ENCODE measurements at regions not wholly inside any gene's neighbourhood (a gene's known extent, or its start where the extent isn't known, plus 50 kb on each side); places are given as distances from the start of the nearest gene placed in this dataset.

DNA sequence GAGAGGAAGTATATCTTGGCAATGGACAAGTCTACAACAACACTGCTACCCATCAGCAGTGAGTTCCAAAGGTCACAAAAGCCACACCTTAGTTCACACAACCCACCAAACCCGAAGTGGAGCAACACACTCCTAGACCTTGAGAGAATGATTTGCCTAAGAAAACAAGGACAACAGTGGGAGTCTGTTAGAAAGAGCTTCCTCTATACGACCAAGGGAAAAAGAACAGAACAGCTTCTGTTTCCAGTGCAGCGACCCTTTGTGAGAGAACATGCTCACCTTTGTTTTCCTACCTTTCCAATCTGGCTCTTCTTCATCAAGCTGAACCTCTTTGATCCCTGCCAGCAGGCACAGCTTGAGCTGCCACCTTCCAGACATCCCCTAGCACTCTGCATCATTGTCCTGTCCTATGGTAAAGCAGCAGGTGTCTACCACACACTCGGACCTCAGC lies 56.7 kb upstream of the PALMD start (continued):
- no peak for TF ChIP-seq POLR2G (IDR thresholded peaks at IDR 0.05; ENCODE audit: low read depth, low read length)
- TF ChIP-seq KDM5B (CRISPR knock-in tag; IDR thresholded peaks at IDR 0.05; ENCODE audit: borderline replicate concordance): no peak
- peak; percentile 53 for TF ChIP-seq ELF1 (CRISPR knock-in tag; IDR thresholded peaks at IDR 0.05)
- TF ChIP-seq, protein P1, sequence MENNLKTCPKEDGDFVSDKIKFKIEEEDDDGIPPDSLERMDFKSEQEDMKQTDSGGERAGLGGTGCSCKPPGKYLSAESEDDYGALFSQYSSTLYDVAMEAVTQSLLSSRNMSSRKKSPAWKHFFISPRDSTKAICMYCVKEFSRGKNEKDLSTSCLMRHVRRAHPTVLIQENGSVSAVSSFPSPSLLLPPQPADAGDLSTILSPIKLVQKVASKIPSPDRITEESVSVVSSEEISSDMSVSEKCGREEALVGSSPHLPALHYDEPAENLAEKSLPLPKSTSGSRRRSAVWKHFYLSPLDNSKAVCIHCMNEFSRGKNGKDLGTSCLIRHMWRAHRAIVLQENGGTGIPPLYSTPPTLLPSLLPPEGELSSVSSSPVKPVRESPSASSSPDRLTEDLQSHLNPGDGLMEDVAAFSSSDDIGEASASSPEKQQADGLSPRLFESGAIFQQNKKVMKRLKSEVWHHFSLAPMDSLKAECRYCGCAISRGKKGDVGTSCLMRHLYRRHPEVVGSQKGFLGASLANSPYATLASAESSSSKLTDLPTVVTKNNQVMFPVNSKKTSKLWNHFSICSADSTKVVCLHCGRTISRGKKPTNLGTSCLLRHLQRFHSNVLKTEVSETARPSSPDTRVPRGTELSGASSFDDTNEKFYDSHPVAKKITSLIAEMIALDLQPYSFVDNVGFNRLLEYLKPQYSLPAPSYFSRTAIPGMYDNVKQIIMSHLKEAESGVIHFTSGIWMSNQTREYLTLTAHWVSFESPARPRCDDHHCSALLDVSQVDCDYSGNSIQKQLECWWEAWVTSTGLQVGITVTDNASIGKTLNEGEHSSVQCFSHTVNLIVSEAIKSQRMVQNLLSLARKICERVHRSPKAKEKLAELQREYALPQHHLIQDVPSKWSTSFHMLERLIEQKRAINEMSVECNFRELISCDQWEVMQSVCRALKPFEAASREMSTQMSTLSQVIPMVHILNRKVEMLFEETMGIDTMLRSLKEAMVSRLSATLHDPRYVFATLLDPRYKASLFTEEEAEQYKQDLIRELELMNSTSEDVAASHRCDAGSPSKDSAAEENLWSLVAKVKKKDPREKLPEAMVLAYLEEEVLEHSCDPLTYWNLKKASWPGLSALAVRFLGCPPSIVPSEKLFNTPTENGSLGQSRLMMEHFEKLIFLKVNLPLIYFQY (CRISPR knock-in tag; IDR thresholded peaks at IDR 0.05; ENCODE audit: borderline replicate concordance): peak; percentile 69
- no peak for TF ChIP-seq FLYWCH1 (CRISPR knock-in tag; IDR thresholded peaks at IDR 0.05)
- TF ChIP-seq ZNF616 (CRISPR knock-in tag; IDR thresholded peaks at IDR 0.05; ENCODE audit: low read depth): no peak
- no peak for TF ChIP-seq PHF20 (CRISPR knock-in tag; IDR thresholded peaks at IDR 0.05)
- TF ChIP-seq ZNF382 (CRISPR knock-in tag; IDR thresholded peaks at IDR 0.05; ENCODE audit: borderline replicate concordance): no peak
- no peak for TF ChIP-seq ZNF850 (CRISPR knock-in tag; conservative IDR thresholded peaks at IDR 0.05)
- TF ChIP-seq ZNF772 (CRISPR knock-in tag; IDR thresholded peaks at IDR 0.05): no peak
- TF ChIP-seq HNF4G (IDR thresholded peaks at IDR 0.05; ENCODE audit: borderline replicate concordance, low read depth, low read length): peak; percentile 96
- peak; percentile 68; the same call in 1 of the 2 replicates for TF ChIP-seq HNF4G (CRISPR knock-in tag; IDR thresholded peaks at IDR 0.05; ENCODE audit: borderline replicate concordance, low read depth)
- TF ChIP-seq ZNF354B (CRISPR knock-in tag; IDR thresholded peaks at IDR 0.05): no peak
- TF ChIP-seq, protein P2, sequence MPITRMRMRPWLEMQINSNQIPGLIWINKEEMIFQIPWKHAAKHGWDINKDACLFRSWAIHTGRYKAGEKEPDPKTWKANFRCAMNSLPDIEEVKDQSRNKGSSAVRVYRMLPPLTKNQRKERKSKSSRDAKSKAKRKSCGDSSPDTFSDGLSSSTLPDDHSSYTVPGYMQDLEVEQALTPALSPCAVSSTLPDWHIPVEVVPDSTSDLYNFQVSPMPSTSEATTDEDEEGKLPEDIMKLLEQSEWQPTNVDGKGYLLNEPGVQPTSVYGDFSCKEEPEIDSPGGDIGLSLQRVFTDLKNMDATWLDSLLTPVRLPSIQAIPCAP (CRISPR knock-in tag; IDR thresholded peaks at IDR 0.05; ENCODE audit: low read depth): no peak
- TF ChIP-seq ZNF747 (CRISPR knock-in tag; IDR thresholded peaks at IDR 0.05; ENCODE audit: borderline replicate concordance): no peak
- TF ChIP-seq, protein P3, sequence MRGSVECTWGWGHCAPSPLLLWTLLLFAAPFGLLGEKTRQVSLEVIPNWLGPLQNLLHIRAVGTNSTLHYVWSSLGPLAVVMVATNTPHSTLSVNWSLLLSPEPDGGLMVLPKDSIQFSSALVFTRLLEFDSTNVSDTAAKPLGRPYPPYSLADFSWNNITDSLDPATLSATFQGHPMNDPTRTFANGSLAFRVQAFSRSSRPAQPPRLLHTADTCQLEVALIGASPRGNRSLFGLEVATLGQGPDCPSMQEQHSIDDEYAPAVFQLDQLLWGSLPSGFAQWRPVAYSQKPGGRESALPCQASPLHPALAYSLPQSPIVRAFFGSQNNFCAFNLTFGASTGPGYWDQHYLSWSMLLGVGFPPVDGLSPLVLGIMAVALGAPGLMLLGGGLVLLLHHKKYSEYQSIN (CRISPR knock-in tag; IDR thresholded peaks at IDR 0.05; ENCODE audit: borderline replicate concordance): no peak
- no peak for TF ChIP-seq ZNF317 (CRISPR knock-in tag; IDR thresholded peaks at IDR 0.05)
- TF ChIP-seq GATA4 (IDR thresholded peaks at IDR 0.05; ENCODE audit: borderline replicate concordance, low read depth): no peak
- no peak for TF ChIP-seq ZNF143 (CRISPR knock-in tag; IDR thresholded peaks at IDR 0.05)
- no peak for TF ChIP-seq MTA1 (CRISPR knock-in tag; IDR thresholded peaks at IDR 0.05; ENCODE audit: borderline replicate concordance)
- TF ChIP-seq CENPT (CRISPR knock-in tag; IDR thresholded peaks at IDR 0.05; ENCODE audit: low read depth): no peak
- TF ChIP-seq, protein P4, sequence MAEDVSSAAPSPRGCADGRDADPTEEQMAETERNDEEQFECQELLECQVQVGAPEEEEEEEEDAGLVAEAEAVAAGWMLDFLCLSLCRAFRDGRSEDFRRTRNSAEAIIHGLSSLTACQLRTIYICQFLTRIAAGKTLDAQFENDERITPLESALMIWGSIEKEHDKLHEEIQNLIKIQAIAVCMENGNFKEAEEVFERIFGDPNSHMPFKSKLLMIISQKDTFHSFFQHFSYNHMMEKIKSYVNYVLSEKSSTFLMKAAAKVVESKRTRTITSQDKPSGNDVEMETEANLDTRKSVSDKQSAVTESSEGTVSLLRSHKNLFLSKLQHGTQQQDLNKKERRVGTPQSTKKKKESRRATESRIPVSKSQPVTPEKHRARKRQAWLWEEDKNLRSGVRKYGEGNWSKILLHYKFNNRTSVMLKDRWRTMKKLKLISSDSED (CRISPR knock-in tag; IDR thresholded peaks at IDR 0.05): no peak
- TF ChIP-seq, protein P5, sequence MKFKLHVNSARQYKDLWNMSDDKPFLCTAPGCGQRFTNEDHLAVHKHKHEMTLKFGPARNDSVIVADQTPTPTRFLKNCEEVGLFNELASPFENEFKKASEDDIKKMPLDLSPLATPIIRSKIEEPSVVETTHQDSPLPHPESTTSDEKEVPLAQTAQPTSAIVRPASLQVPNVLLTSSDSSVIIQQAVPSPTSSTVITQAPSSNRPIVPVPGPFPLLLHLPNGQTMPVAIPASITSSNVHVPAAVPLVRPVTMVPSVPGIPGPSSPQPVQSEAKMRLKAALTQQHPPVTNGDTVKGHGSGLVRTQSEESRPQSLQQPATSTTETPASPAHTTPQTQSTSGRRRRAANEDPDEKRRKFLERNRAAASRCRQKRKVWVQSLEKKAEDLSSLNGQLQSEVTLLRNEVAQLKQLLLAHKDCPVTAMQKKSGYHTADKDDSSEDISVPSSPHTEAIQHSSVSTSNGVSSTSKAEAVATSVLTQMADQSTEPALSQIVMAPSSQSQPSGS (CRISPR knock-in tag; IDR thresholded peaks at IDR 0.05): peak; percentile 49; the same call in 1 of the 2 replicates
